IMR-90 (cell line): ENCODE measurements at regions not wholly inside any gene's neighbourhood (a gene's known extent, or its start where the extent isn't known, plus 50 kb on each side); places are given as distances from the start of the nearest gene placed in this dataset.

Experiments
- ATAC-seq: fragments of 200-7000 bp; cut with Tn5 transposase; 2 replicates; pipeline ENCODE4 v1.9.1; 2020; ENCODE audit warnings: low read depth, mild to moderate bottlenecking, moderate library complexity
- BruUV-seq: library from RNA; stranded (reverse); fragments of 400-500 nt; replicated peaks from 2 replicates; lab custom pipeline; 2021; lab: Mats Ljungman, UMichigan
- CTCF ChIA-PET: fragments of 300-600 bp; formaldehyde crosslinking; extraction: SDS; loops from one replicate; lab custom pipeline; 2021; ENCODE audit warnings: antibody characterized with exemption; lab: Yijun Ruan, JAX
- POLR2A ChIA-PET: fragments of 300-600 bp; sonication (Branson Sonifier 250); formaldehyde crosslinking; loops from one replicate; lab custom pipeline; 2022; ENCODE audit warnings: antibody characterized with exemption; ENCODE audit not compliant: unreplicated experiment; lab: Charles Lee
- DNase-seq: peaks from one replicate; pipeline ENCODE4 v3.0.0; 2013
- H2AFZ ChIP-seq: replicated peaks from 2 replicates; pipeline ENCODE3; 2013; ENCODE audit warnings: low read length, mild to moderate bottlenecking; ENCODE audit not compliant: poor library complexity
- H2AK5ac ChIP-seq: 2 replicates; pipeline ENCODE4 v1.6.1; 2013; ENCODE audit warnings: low read depth, low read length, inconsistent platforms
- H2AK9ac ChIP-seq: replicated peaks from 2 replicates; pipeline ENCODE3; 2013; ENCODE audit warnings: mild to moderate bottlenecking, low read depth, low read length, moderate library complexity; ENCODE audit not compliant: poor library complexity
- H2BK120ac ChIP-seq: 2 replicates; pipeline ENCODE4 v1.6.1; 2013; ENCODE audit warnings: low read depth, low read length, inconsistent platforms
- H2BK15ac ChIP-seq: 3 replicates; pipeline ENCODE4 v1.6.1; 2013; ENCODE audit warnings: low read depth, low read length, inconsistent platforms
- H2BK20ac ChIP-seq: 2 replicates; pipeline ENCODE4 v1.6.1; 2013; ENCODE audit warnings: low read depth, mild to moderate bottlenecking, inconsistent platforms, low read length, moderate library complexity
- H2BK5ac ChIP-seq: 2 replicates; pipeline ENCODE4 v1.6.1; 2013; ENCODE audit warnings: mild to moderate bottlenecking, low read depth, low read length, inconsistent platforms; ENCODE audit not compliant: poor library complexity, severe bottlenecking
- H3K14ac ChIP-seq: replicated peaks from 2 replicates; pipeline ENCODE4 v1.6.1; 2013; ENCODE audit warnings: low read depth, low read length, inconsistent platforms
- H3K18ac ChIP-seq: 2 replicates; pipeline ENCODE4 v1.6.1; 2013; ENCODE audit warnings: low read depth, low read length, control low read depth
- H3K23ac ChIP-seq: 2 replicates; pipeline ENCODE4 v1.6.1; 2013; ENCODE audit warnings: low read depth, low read length, inconsistent platforms
- H3K27ac ChIP-seq: 2 replicates; pipeline ENCODE4 v1.5.1; 2013; ENCODE audit warnings: mild to moderate bottlenecking, control low read depth, low read length; ENCODE audit not compliant: insufficient read depth
- H3K27me3 ChIP-seq: 2 replicates; pipeline ENCODE4 v1.6.1; 2013; ENCODE audit warnings: low read length; ENCODE audit not compliant: control insufficient read depth, insufficient read depth
- H3K36me3 ChIP-seq: 2 replicates; pipeline ENCODE4 v1.6.1; 2013; ENCODE audit warnings: low read length, mixed read lengths; ENCODE audit not compliant: control insufficient read depth, insufficient read depth
- H3K4ac ChIP-seq: 2 replicates; pipeline ENCODE4 v1.6.1; 2013; ENCODE audit warnings: low read depth, low read length, inconsistent platforms
- H3K4me1 ChIP-seq: 2 replicates; pipeline ENCODE4 v1.6.1; 2013; ENCODE audit warnings: low read length, mixed read lengths; ENCODE audit not compliant: control insufficient read depth, insufficient read depth
- H3K4me2 ChIP-seq: 2 replicates; pipeline ENCODE4 v1.6.1; 2013; ENCODE audit warnings: low read depth, mild to moderate bottlenecking, control low read depth, low read length, moderate library complexity
- H3K4me3 ChIP-seq: 2 replicates; pipeline ENCODE4 v1.5.1; 2013; ENCODE audit warnings: low read depth, mild to moderate bottlenecking, control low read depth, low read length, moderate library complexity; ENCODE audit not compliant: insufficient read depth
- H3K56ac ChIP-seq: 2 replicates; pipeline ENCODE4 v1.6.1; 2013; ENCODE audit warnings: low read length, inconsistent platforms; ENCODE audit not compliant: insufficient read depth; ENCODE audit errors: extremely low read depth
- H3K79me1 ChIP-seq, 2 experiments: 2 replicates each; pipeline ENCODE4 v1.6.1; 2013; ENCODE audit warnings: low read length in 2 of 2, inconsistent platforms in 1 of 2, low read depth in 1 of 2
- H3K9ac ChIP-seq: 2 replicates; pipeline ENCODE4 v1.6.1; 2013; ENCODE audit warnings: low read depth, low read length, control low read depth
- H3K9me1 ChIP-seq: 2 replicates; pipeline ENCODE4 v1.6.1; 2013; ENCODE audit warnings: low read length, inconsistent platforms; ENCODE audit not compliant: insufficient read depth
- H3K9me3 ChIP-seq: 2 replicates; pipeline ENCODE4 v1.6.1; 2013; ENCODE audit warnings: low read length; ENCODE audit not compliant: control insufficient read depth, insufficient read depth
- H4K20me1 ChIP-seq: 2 replicates; pipeline ENCODE4 v1.6.1; 2013; ENCODE audit warnings: low read length, inconsistent platforms; ENCODE audit not compliant: insufficient read depth
- H4K5ac ChIP-seq: 2 replicates; pipeline ENCODE4 v1.6.1; 2013; ENCODE audit warnings: mild to moderate bottlenecking, low read depth, low read length, control low read depth
- H4K8ac ChIP-seq, 2 experiments: 2 replicates each; pipeline ENCODE4 v1.6.1; 2013; ENCODE audit warnings: low read depth in 2 of 2, low read length in 2 of 2, control low read depth in 1 of 2, inconsistent platforms in 1 of 2
- H4K91ac ChIP-seq: 2 replicates; pipeline ENCODE4 v1.6.1; 2013; ENCODE audit warnings: low read depth, low read length, inconsistent platforms; ENCODE audit not compliant: insufficient read depth
- BHLHE40 ChIP-seq: fragments of 150-350 bp; IDR thresholded peaks from 2 replicates; pipeline ENCODE4 v1.6.1; 2016; ENCODE audit warnings: mild to moderate bottlenecking, low read depth, low read length
- CTCF ChIP-seq: conservative IDR thresholded peaks from 2 replicates; pipeline ENCODE4 v1.5.1; 2012; ENCODE audit warnings: mild to moderate bottlenecking, low read depth, low read length, improper control_type of control experiment
- FOS ChIP-seq: fragments of 150-350 bp; IDR thresholded peaks from 2 replicates; pipeline ENCODE4 v1.6.1; 2016; ENCODE audit warnings: low read depth, low read length
- NFE2L2 ChIP-seq: fragments of 150-350 bp; IDR thresholded peaks from 2 replicates; pipeline ENCODE4 v1.6.1; 2016; ENCODE audit warnings: low read depth, mild to moderate bottlenecking, low read length
- POLR2A ChIP-seq: IDR thresholded peaks from 2 replicates; pipeline ENCODE4 v1.6.1; 2012; ENCODE audit warnings: mild to moderate bottlenecking, low read depth, low read length
- RCOR1 ChIP-seq: IDR thresholded peaks from 2 replicates; pipeline ENCODE4 v1.6.1; 2012; ENCODE audit warnings: mild to moderate bottlenecking, low read length, improper control_type of control experiment; ENCODE audit not compliant: insufficient replicate concordance
- RFX5 ChIP-seq: IDR thresholded peaks from 2 replicates; pipeline ENCODE4 v1.8.0; 2012; ENCODE audit warnings: low read depth, mild to moderate bottlenecking, low read length, moderate library complexity
- WGBS, 2 experiments: methylation state at CpG; one replicate each; pipeline versions ENCODE4 v1.1.5 to v1.1.7; 2013; ENCODE audit warnings: missing lambda C conversion rate in 2 of 2; ENCODE audit not compliant: insufficient read length in 1 of 2; ENCODE audit errors: extremely low coverage in 2 of 2; 5-methylcytosine and 5-hydroxymethylcytosine counted together
- dilution Hi-C: fragments of 300-500 bp; cut with HindIII; formaldehyde crosslinking; loops from one replicate; pipeline ENCODE4 v1.14.3; 2018; ENCODE audit warnings: low sequenced_read_pairs; ENCODE audit not compliant: unreplicated experiment
- in situ Hi-C: fragments of 300-500 bp; cut with MboI; formaldehyde crosslinking; loops from 3 replicates; pipeline ENCODE4 v1.14.3; 2019; ENCODE audit warnings: low sequenced_read_pairs, inconsistent platforms, mixed read lengths
- intact Hi-C: fragments of 100-400 bp; cut with micrococcal nuclease; formaldehyde crosslinking; loops from 2 replicates; pipeline ENCODE4 v1.10.0; 2022
- TF ChIP-seq, protein P1 (sequence below): fragments of 150-350 bp; IDR thresholded peaks from 2 replicates; pipeline ENCODE4 v1.6.1; 2017; ENCODE audit warnings: mild to moderate bottlenecking, antibody characterized with exemption, low read length, low read depth

DNA sequence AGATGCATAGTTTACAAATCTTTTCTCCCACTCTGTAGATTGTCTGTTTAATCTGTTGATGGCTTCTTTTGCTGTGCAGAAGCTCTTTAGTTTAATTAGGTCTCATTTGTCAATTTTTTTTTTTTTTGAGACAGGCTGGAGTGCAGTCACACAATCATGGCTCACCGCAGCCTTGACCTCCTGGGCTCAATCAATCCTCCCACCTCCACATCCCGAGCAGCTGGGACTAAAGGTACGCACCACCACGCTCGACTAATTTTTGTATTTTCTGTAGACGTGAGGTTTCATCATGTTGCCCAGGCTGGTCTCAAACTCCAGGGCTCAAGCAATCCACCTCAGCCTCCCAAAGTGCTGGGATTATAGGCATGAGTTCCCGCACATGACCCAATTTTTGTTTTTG lies 1655.8 kb downstream of the REEP3 start:
- DNase-seq (no peak), ATAC-seq (no peak)
- no peak overlapping the region for H4K8ac ChIP-seq
- H4K5ac ChIP-seq: no peak overlapping the region
- BruUV-seq: no TSS peak
- no peaks in the 10 kb centered on the region for H3K9me1 ChIP-seq
- H3K4me2 ChIP-seq: no peak overlapping the region
- H2BK15ac ChIP-seq: no peak overlapping the region
- no peak overlapping the region for H2AFZ ChIP-seq
- H3K9ac ChIP-seq: no peak overlapping the region
- H3K18ac ChIP-seq: no peak overlapping the region
- no peak overlapping the region for H2AK9ac ChIP-seq
- H3K23ac ChIP-seq: no peak overlapping the region
- no peak overlapping the region for H3K14ac ChIP-seq
- H3K9me3 ChIP-seq: 0 out of 2 replicates have a peak, but pooled peaks cover 2% of the 10 kb centered on the region
- no peak overlapping the region for H2AK5ac ChIP-seq
- no peak overlapping the region for H3K4ac ChIP-seq
- H2BK120ac ChIP-seq: no peak overlapping the region
- no peaks in the 10 kb centered on the region for H3K27me3 ChIP-seq
- WGBS, 2 experiments: no CpG with 5 or more reads among the region's 7 CpGs
- POLR2A ChIA-PET: no interaction called here
- TF ChIP-seq, protein P1, sequence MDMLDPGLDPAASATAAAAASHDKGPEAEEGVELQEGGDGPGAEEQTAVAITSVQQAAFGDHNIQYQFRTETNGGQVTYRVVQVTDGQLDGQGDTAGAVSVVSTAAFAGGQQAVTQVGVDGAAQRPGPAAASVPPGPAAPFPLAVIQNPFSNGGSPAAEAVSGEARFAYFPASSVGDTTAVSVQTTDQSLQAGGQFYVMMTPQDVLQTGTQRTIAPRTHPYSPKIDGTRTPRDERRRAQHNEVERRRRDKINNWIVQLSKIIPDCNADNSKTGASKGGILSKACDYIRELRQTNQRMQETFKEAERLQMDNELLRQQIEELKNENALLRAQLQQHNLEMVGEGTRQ: no peak
- no peak for TF ChIP-seq FOS
- TF ChIP-seq POLR2A: no peak
- no peak for TF ChIP-seq BHLHE40
- TF ChIP-seq NFE2L2: no peak
- no peak for TF ChIP-seq RCOR1
- no peak for TF ChIP-seq RFX5
- no peak for TF ChIP-seq CTCF
- no peaks in the 10 kb centered on the region for H4K20me1 ChIP-seq
- H3K4me3 ChIP-seq: no peak overlapping the region
- H3K79me1 ChIP-seq: no peaks in the 10 kb centered on the region
- no peaks in the 10 kb centered on the region for H3K4me1 ChIP-seq
- H2BK5ac ChIP-seq: no peak overlapping the region
- no peak overlapping the region for H4K91ac ChIP-seq
- H3K27ac ChIP-seq: no peak overlapping the region
- intact Hi-C loops: no loop called here
- no peak overlapping the region for H3K56ac ChIP-seq
- CTCF ChIA-PET: no interaction called here
- H3K36me3 ChIP-seq: no peaks in the 10 kb centered on the region
- in situ Hi-C loops: no loop called here
- dilution Hi-C loops: no loop called here
- no peak overlapping the region for H2BK20ac ChIP-seq
